Pancreas (tissue), 10 donors: ENCODE measurements at regions not wholly inside any gene's neighbourhood (a gene's known extent, or its start where the extent isn't known, plus 50 kb on each side); places are given as distances from the start of the nearest gene placed in this dataset.
A peak's percentile ranks its signal among the peaks of the same experiment; 100 is the strongest.

Source experiments
- ATAC-seq, 4 donors: fragments of 200-7000 bp; cut with Tn5 transposase; one replicate each; pipeline versions ENCODE4 v1.8.0 to v1.9.1; 2020; ENCODE audit warnings: mild to moderate bottlenecking in 4 of 4, moderate library complexity in 4 of 4
- DNase-seq, 6 donors: peaks; one replicate each; pipeline ENCODE4 v3.0.0-alpha.2; 2020
- FAIRE-seq: peaks from 2 replicates; lab custom pipeline; 2012; peaks lifted over from hg19 to GRCh38; lab: Jason Lieb, UNC
- H3K27ac ChIP-seq, 4 donors: fragments of 200-600 bp; sonication (generic); 1 replicate in 3 of 4; 2 replicates in 1 of 4; pipeline versions ENCODE4 v1.5.0 to v1.8.0; 2020
- H3K27me3 ChIP-seq, 4 donors: fragments of 200-600 bp; one replicate each; pipeline ENCODE4 v1.8.0; 2021
- H3K36me3 ChIP-seq, 3 donors: fragments of 200-600 bp; sonication (generic) in 1 of 3; one replicate each; pipeline versions ENCODE4 v1.5.0 to v1.8.0; 2020 to 2021
- H3K4me1 ChIP-seq, 3 donors: fragments of 200-600 bp; one replicate each; pipeline ENCODE4 v1.8.0; 2021
- H3K4me3 ChIP-seq, 4 donors: fragments of 200-600 bp; sonication (generic) in 2 of 4; one replicate each; pipeline versions ENCODE4 v1.5.0 to v1.8.0; 2020 to 2021
- H3K9me3 ChIP-seq, 4 donors: fragments of 200-600 bp; one replicate each; pipeline ENCODE4 v1.8.0; 2021
- WGBS, 2 donors: extraction: QIAGEN DNeasy Blood & Tissue Kit; methylation state at CpG; one replicate each; pipeline ENCODE4 v1.1.7; 2013; 5-methylcytosine and 5-hydroxymethylcytosine counted together
- intact Hi-C, 3 donors: fragments of 100-400 bp; cut with DNase I; formaldehyde crosslinking; loops; one replicate each; pipeline versions ENCODE4 v1.11.1 to v1.14.2; 2022
- TF ChIP-seq, protein P1 (sequence below), 4 donors: fragments of 200-600 bp; sonication (generic) in 3 of 4; IDR thresholded peaks; one replicate each; pipeline versions ENCODE4 v1.5.0 to v1.8.0; 2021; ENCODE audit warnings: antibody characterized with exemption in 4 of 4
- donor health status: healthy with polysubstance abuse.
- donor health status: DM: no; HTN: no; CAD: no; lungs with moderate emphysema.
- donor health status: DM: no; HTN: no; CAD: no.
- donor health status: control.
- donor health status: control.
- donor health status: Bipolar disorder and iron deficiency.
- donor health status: DM: yes; HTN: yes; CAD: no.
- donor health status: DM: no; HTN: no; CAD: no.
- donor health status: DM: no; HTN: no; CAD: no.
- donor health status: DM: yes; HTN: yes; CAD: no.

DNA sequence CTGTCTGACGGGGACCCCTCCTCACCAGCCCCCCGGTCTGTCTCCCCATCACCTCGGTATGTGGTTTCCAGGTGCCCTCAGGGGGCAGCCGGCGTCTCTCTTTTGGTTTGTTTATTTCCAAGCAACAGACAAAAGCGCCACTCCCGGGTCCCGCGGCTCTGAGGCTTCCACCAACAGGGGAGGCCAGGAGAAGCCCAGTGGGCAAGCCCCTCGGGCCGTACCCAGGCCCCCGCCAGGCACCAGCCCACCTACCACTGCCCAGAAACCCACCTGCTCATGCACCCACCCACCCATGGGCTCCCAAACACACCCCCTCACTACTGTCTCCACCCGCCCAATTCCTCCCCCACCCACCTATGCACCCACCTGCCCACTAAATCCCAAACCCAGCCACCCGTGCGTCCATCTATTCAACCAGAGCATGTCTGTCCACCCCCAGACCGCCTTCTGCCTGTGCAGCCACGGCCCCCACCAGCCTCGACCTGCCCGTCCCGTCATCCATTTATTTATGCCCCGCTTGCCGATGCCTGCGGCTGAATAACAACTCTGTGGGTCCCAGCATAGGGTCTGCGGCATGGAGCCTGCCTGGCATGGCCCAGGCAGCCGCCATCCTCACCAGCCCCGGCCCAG is 129.8 kb downstream of the FAM53A start:
- no peak overlapping the region for H3K4me3 ChIP-seq
- TF ChIP-seq, protein P1, sequence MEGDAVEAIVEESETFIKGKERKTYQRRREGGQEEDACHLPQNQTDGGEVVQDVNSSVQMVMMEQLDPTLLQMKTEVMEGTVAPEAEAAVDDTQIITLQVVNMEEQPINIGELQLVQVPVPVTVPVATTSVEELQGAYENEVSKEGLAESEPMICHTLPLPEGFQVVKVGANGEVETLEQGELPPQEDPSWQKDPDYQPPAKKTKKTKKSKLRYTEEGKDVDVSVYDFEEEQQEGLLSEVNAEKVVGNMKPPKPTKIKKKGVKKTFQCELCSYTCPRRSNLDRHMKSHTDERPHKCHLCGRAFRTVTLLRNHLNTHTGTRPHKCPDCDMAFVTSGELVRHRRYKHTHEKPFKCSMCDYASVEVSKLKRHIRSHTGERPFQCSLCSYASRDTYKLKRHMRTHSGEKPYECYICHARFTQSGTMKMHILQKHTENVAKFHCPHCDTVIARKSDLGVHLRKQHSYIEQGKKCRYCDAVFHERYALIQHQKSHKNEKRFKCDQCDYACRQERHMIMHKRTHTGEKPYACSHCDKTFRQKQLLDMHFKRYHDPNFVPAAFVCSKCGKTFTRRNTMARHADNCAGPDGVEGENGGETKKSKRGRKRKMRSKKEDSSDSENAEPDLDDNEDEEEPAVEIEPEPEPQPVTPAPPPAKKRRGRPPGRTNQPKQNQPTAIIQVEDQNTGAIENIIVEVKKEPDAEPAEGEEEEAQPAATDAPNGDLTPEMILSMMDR (IDR thresholded peaks at IDR 0.05): no peak
- WGBS, 2 donors: 57 to 65% methylated on average over 25 to 26 of the region's 26 CpGs
- FAIRE-seq (no peak), DNase-seq (no peak), ATAC-seq (no peak)
- H3K27ac ChIP-seq: no peak overlapping the region
- no peaks in the 10 kb centered on the region for H3K36me3 ChIP-seq
- intact Hi-C loops: no loop called here
- peaks cover 0 to 3% (median 0%) of the 10 kb centered on the region in 4 donors for H3K27me3 ChIP-seq
- H3K9me3 ChIP-seq: no peaks in the 10 kb centered on the region
- H3K4me1 ChIP-seq: no peaks in the 10 kb centered on the region

DNA sequence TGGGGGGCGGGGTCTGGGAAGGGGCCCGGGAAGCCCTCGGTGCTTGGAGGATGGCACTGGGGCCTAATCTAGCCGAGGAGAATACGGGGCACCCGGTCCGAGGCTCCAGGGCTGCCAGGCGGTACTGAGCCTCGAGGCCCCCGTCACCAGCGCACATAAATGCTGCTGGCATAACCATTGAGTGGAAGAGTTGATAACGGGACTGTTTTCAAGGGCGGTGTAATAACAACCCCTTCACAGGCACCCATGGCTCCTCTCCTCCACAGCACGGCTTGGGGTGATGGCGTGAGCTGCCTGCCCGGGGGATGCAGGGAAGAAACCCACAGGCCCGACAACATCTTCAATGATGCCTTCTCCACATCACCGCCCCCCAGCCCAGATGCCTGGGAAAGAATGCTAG is 130.7 kb downstream of the FAM53A start:
- 59 to 67% methylated on average over 18 of the region's 18 CpGs for WGBS, 2 donors
- H3K27me3 ChIP-seq: peaks cover 0 to 3% (median 0%) of the 10 kb centered on the region in 4 donors
- H3K4me3 ChIP-seq: no peak overlapping the region
- no peaks in the 10 kb centered on the region for H3K4me1 ChIP-seq
- ATAC-seq (no peak), FAIRE-seq (no peak), DNase-seq (no peak)
- H3K36me3 ChIP-seq: no peaks in the 10 kb centered on the region
- intact Hi-C loops: no loop called here
- no peak overlapping the region for H3K27ac ChIP-seq
- TF ChIP-seq, protein P1 (IDR thresholded peaks at IDR 0.05): no peak
- H3K9me3 ChIP-seq: no peaks in the 10 kb centered on the region

DNA sequence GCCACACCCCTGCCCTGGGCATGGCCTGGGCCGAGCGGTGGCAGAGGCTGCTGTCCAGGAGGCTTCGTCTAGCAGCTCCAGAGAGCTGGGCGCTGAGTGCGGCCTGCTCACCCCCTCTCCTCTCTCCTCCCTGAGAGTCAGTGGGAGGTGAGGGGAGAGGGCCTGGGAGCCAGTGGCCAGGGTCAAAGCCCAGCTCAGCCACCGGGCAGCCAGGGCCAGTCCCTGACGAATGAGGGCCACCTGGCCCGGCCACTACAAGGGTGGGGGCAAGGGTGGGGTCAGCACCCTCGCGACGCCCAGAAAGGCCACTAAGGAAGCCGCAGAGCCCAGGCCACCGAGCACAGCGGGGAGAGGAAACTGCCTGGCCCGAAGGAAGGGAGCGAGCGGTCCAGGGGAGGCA is 131.7 kb downstream of the FAM53A start:
- Histone ChIP-seq H3K36me3 (no peaks in the 10 kb centered on the region), H3K4me1 (no peaks in the 10 kb centered on the region), H3K9me3 (no peaks in the 10 kb centered on the region), H3K4me3 (no peak overlapping the region), H3K27ac (no peak overlapping the region), H3K27me3 (peaks cover 0 to 3% (median 0%) of the 10 kb centered on the region in 4 donors)
- ATAC-seq (no peak), DNase-seq (peak in 1 of 6 donors; percentile 61), FAIRE-seq (no peak)
- TF ChIP-seq, protein P1 (IDR thresholded peaks at IDR 0.05): no peak
- intact Hi-C loops: no loop called here
- WGBS, 2 donors: 65 to 81% methylated on average over 14 to 17 of the region's 17 CpGs

DNA sequence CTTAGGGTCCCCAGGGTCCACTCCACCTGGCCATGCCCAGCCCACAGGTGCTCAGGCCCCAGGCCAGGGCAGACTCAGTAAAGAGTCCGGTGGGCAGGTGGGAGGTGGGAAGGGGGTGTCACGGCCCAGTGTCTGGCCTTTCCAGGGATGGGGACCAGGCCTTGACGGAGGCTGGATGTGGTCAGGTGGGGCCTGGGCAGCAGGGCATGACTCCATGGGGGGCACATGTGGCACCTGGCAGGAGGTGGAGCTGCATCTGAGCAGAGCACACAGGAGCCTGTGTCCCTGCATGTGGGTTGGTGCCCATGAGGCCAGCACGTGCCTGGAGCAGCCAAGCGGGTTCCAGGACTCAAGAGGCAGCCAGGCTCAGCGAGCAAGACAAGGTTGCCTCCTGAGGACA is 132.9 kb downstream of the FAM53A start:
- H3K27me3 ChIP-seq: peaks cover 0 to 3% (median 0%) of the 10 kb centered on the region in 4 donors
- DNase-seq: no peak
- H3K4me3 ChIP-seq: no peak overlapping the region
- FAIRE-seq: no peak
- H3K4me1 ChIP-seq: no peaks in the 10 kb centered on the region
- no peaks in the 10 kb centered on the region for H3K36me3 ChIP-seq
- ATAC-seq: no peak
- intact Hi-C loops: no loop called here
- H3K9me3 ChIP-seq: no peaks in the 10 kb centered on the region
- H3K27ac ChIP-seq: no peak overlapping the region
- 82 to 84% methylated on average over 6 of the region's 6 CpGs for WGBS, 2 donors
- TF ChIP-seq, protein P1 (IDR thresholded peaks at IDR 0.05): no peak
